HG03520 (cell line): ENCODE measurements at regions not wholly inside any gene's neighbourhood (a gene's known extent, or its start where the extent isn't known, plus 50 kb on each side); places are given as distances from the start of the nearest gene placed in this dataset.
"Not testable (repeated sequence)": the region's sequence is repeated elsewhere in the genome, so short reads cannot be mapped to it uniquely, and the experiment has no call there.

Experiments used
- ATAC-seq: cut with Tn5 transposase; IDR thresholded peaks from one replicate; pipeline ENCODE4 v1.9.1; 2021; ENCODE audit warnings: mild to moderate bottlenecking, moderate library complexity; ENCODE audit not compliant: unreplicated experiment

- no peak for ATAC-seq
Observed at GRCh38 chr6:106802139-106802538, 172.4 kb downstream of the CD24 start.

DNA sequence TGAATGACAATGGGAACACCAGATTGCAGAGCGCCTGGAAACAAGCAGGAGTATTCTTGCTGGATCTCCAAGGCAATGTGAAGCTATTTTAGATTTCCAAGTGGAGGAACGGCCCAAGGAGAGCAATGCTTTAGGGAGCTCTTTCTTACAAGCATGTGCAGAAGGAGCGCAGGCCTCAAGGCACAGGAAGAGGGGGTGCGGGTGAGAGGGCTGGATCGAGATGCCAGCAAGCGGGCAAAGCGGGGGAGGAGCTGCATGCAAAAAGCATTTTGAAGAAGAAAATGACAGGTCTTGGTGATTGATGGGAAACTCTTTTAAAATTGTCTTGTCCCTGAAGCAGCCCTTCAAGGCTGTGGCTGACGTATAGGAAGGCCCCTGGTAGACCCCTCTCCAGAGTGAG, 171.9 kb downstream of the QRSL1 start:
- no peak for ATAC-seq

DNA sequence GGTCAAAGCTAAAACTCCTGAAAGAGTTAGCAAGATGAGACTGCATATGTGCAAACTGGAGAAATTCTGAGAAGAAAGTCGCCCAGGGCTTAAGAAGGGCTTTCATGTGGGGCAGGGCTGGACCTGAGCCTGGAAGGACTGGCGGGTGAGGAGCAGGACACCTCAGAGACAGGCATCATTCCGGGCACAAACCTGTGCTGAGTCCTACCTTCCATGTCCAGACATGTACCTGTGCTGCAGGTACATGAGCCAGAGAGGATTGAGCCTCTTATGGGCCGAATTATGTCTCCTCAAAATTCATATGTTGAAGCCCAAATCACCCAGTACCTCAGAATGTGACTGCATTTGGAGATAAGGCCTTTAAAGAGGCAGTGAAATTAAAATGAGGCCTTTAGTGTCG, 171.0 kb downstream of the QRSL1 start:
- ATAC-seq: no peak

DNA sequence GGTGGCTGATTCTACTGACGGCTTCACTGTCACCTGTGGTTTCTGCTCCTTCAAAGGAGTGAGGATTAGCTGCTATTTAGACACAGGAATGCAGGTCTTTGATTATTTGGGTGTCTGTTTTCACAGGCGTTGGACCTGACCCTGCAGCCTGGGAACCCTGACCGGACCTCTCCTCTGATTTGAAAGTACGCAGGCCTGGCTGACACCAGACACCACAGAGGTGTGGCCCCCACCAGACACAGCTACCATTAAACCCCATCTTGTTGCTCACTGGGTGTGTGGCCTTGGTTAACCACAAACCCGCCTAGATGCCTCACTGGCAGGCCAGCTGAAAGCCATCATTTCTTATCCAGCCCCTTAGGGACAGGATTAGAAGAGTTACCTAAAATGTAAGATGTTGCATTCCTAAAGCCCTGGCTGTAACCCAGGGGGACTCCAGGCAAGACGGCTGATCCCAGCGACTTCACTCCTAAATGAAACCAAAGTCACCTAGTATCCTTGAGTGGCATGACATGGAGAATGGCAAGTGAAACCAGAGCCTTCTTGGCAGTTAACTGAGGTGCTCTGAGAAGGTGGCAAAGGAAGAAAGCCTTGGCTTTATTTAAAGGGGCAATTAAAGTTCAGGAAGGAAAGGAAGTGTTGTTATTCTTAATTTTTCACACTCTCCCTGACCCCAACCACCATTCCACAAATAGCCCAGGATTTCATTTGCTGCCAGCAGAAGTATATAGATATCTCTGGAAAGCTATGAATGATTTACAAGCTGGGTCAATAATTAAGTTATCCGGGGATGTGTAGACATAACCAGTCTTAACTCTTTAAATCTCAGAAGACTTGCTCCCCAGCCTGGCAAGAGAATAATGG, 169.9 kb downstream of the QRSL1 start:
- no peak for ATAC-seq

DNA sequence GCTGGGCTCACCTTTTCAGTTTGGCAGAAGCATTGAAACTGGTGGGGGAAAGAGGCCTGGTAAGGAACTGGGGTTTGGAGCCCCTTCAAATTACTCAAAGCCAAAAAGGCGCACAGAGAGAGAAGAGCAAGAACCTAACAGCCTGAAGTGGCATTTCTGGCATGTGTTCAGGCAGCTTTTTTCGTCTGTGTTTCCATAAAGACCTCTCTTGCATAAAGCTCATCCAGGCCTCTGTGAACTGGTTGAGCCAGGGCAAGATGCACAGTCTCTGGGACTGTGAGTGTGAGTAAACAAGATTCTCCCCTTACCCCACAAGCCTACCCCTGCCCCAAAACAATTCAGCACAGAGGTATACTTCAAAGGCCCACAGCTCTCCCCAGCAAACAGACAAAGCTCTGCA, 167.8 kb downstream of the QRSL1 start:
- ATAC-seq: no peak

- no peak for ATAC-seq
Observed at GRCh38 chr6:106796781-106797180, 167.4 kb downstream of the QRSL1 start.

- ATAC-seq: no peak
Observed at GRCh38 chr6:106794129-106794528, 164.8 kb downstream of the QRSL1 start.

GRCh38 chr6:106792536-106793236, 163.3 kb downstream of the QRSL1 start:
- ATAC-seq: no peak

- ATAC-seq: no peak
Observed at GRCh38 chr6:106790935-106791334, 161.6 kb downstream of the QRSL1 start.

DNA sequence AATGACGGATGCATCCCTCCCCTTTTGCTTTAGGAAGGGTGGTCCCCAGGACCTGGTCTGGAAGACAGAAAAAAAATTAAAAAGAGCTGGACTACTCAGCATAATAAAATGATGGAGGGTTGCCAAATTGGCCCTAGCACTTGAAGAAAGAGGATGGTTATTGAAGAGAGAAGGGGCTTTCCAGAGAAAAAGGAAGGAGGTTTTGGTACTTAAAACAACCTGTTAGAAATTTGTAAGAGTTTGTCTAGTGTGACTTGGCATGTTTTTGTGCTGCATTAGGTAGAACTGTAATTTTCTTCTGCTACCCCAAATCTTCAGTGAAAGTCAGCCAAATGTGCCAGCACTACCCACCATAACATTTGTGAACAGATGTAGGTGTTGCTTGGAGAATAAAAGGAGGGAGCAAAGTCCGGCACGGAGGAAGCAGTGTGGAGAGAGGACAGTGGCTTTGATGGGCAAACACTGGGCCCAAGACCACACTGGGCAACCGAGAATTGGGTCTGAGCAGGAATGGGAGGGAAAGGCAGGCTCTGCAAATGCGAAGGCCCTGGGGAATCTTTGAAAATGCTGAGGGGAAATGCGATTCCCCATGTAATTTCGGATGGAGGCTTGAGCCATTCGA, 160.9 kb downstream of the QRSL1 start:
- no peak for ATAC-seq

DNA sequence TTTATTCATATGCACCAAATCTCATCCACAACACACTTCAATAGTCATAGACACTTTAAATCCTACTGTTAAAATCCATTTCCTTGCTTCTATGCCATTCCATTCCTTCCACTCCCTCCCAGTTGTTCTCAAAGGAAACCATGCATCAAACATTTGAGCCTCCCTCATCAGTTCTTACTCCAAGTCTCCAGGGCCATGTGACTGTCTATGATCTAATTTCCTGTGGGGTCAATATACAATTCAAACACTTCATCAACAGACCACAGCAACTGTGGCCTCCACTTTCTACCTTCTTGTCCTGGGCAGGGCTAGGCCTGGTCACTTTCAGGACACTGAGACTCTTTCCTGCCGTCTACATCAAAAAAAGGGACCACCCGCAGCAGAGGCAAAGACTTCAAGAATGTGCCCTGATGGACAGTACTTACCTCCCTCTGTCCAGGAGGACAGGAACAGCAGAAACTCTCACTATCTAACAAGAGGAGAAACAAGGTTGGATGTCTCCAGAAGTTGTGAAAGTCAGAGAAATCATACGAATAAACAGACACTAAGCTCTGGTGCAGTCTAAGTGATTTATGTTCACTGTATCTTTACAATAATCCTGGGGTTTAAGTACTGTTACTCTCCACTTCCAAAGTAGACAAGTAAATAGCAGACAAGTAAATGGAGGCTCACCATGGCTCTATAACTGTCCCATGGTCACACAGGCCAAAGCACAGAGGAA, 160.2 kb downstream of the QRSL1 start:
- ATAC-seq: no peak

- no peak for ATAC-seq
Observed at GRCh38 chr6:106788761-106789160, 159.4 kb downstream of the QRSL1 start.

DNA sequence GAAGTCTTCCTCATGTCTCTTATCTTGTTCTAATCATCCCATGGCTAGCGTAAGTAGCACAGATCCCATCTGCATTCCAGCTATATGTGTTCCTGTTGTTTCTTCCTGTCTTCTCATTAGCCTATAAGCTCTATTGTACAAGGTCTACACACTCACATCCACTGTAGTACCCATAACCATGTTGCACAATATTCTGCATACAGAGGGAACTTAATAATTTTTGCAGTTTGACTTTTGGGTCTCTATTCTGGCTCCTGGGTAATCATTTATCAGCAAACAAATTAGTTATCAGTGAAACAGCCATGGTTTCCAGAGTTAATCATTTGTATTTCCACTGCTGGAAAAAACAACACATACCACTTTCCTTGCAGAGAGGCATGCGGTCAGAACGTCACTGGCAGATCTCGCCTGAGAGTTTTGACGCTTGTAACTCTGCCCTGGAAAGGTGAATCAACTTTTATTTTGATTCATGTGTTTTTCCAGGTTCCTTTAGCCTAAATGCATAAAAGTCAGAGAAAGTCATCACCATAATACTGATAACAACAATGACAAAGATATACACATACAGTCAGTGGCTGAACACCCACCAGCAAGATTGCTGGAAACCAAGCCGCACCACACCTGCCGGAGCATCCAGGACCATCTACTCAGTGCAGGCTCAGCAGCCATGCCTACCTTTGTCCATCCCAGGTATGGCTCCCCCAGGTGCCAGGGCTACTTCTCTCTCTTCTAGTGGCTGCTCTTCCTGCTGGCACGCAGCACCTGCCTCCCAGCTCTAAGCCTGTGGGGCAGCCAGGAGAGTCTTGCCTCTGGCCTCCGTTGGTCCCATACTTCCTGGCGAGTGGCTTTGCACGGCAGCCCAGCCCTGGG, 158.2 kb downstream of the QRSL1 start:
- ATAC-seq: no peak

DNA sequence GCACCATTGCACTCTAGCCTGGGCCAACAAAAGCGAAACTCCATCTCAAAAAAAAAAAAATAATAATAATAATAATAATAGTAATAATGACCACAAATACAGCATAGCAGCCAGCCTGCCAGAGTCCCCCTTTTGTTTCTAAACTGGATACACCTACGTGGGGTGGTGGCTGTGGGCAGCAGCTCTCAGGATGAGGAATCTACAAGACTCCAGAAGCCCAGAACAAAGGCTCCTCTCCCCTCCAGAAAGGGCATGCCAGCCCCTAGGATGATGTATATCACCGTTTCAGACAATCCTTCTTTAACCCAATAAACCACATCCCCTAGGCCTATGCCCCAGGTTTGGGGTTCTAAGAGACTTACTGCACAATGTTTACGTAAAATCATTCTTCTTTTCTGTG, 155.9 kb downstream of the QRSL1 start:
- no peak for ATAC-seq

DNA sequence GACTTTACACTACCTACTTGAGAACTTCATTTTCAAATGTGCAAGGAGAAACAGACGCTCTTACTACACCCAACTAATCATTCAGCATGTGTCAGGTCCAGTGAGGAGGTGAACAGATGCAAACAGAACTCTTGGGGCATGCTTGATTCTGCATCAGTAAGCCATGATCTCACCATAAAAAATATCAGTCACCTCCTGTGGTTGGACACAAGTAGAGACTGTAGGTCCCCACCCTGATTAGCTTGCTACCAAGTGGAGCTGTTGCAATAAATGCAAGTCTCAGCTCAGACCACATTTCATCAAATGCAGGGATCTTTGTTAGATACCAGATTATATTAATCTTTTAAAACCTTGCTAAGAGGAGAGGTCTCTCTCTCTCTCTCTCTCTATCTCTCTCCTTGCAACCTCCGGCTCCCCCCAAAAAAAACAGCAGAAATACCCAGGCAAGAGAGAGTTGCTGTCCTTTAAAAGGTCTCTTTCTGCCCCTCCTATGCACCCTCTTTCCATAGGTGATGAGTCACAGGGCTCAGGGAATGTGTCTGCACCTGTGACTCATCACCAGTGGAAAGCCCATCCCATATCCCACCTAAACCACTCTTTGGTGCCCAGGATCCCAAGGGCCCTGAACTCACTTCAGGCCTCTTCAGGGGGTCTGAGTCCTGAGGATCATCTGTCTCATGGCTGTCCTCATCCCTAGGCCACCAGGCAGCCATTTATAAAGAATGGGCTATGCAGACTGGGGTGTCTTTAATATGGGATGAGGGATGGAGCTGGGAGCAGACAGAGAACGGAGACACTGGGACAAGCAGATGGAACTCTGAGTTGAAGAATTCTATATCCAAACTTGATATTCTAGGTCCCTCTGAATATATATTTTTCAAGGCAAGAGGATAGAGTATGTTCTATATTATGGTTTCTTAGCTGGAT, 154.5 kb downstream of the QRSL1 start:
- ATAC-seq: no peak

DNA sequence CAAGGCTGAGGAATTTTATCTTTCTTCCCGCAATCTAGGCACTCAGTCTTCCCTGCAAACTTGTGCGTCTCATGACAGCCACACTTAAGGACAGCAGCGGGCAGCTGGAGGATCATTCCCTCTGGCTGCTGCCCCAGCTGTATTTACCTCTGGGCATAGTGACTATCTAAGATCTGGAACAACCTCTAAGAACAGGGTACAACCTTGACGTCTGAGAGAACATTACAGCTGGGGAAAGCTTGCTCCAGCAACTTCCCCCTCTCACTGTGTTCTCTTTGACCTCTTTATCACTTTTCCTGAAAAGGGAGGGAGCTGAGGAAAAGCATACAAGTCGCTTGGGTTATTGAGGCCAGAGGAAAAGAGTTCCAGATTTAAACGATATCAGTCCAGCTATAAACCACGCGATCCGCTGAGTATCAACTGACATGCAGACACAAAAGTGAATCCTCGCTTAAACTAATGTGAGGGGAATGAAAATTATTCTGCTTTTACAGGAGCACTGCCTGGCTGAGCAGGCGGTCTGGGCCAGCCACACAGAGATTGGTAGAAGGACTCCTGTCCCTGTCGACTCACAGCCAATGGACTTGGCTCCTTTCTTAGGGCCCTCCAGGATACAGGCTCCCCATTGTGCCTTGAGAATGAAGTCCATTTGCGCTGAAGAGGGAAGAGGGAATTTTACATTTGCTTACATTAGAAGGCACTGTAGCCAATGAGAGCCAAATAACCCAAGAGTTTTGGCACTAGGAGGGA, 153.3 kb downstream of the QRSL1 start:
- no peak for ATAC-seq

GRCh38 chr6:106779552-106779951, 150.2 kb downstream of the QRSL1 start:
- ATAC-seq: not testable (repeated sequence)

DNA sequence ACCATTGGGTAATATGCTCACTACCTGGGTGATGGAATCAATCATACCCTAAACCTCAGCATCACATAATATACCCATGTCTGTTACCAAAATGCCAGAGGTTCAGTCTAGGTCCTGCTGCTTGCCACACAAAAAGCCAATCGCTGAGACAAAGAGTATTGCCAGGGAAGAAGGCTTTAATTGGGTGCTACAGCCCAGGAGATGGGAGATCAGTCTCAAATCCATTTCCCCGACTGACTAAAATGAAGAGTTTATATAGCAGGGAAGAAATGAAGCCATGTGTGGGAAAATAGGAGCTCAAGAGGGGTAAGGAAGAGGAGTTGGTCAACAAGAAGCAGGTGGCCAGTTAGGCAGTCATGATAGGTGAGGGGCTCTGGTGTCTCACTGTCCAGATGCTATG, 149.6 kb downstream of the QRSL1 start:
- no peak for ATAC-seq
